ENCODE measurements at regions not wholly inside any gene's neighbourhood (a gene's known extent, or its start where the extent isn't known, plus 50 kb on each side); places are given as distances from the start of the nearest gene placed in this dataset.

DNA sequence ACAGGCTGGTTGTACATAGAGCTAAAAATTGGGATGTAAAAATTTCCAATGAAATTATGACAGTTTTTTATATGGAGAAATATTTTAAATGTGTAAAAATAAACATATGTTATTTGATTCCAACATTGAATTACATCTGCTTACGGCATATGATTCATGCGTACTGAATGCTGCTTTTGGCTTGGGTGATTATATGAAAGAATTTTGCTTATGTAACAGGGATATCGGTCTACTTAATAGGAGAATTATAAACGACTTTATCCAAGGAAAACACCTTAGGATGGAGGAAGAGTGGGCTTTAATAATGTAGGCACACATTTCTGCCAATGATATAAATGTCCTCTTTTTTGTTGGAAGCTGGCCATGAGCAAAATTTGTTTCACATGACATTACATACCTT is 197.3 kb upstream of the GOT2 start:
- TF ChIP-seq, protein P1, sequence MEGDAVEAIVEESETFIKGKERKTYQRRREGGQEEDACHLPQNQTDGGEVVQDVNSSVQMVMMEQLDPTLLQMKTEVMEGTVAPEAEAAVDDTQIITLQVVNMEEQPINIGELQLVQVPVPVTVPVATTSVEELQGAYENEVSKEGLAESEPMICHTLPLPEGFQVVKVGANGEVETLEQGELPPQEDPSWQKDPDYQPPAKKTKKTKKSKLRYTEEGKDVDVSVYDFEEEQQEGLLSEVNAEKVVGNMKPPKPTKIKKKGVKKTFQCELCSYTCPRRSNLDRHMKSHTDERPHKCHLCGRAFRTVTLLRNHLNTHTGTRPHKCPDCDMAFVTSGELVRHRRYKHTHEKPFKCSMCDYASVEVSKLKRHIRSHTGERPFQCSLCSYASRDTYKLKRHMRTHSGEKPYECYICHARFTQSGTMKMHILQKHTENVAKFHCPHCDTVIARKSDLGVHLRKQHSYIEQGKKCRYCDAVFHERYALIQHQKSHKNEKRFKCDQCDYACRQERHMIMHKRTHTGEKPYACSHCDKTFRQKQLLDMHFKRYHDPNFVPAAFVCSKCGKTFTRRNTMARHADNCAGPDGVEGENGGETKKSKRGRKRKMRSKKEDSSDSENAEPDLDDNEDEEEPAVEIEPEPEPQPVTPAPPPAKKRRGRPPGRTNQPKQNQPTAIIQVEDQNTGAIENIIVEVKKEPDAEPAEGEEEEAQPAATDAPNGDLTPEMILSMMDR (IDR thresholded peaks at IDR 0.05) = no peak
- TF ChIP-seq POLR2A (IDR thresholded peaks at IDR 0.05) = no peak
